Subcutaneous abdominal adipose tissue (tissue), 5 donors: ENCODE measurements at regions not wholly inside any gene's neighbourhood (a gene's known extent, or its start where the extent isn't known, plus 50 kb on each side); places are given as distances from the start of the nearest gene placed in this dataset.

Experiments used
- H3K27ac ChIP-seq: one replicate; pipeline ENCODE4 v1.7.0; 2013; ENCODE audit warnings: low read depth, mild to moderate bottlenecking, inconsistent platforms, low read length, moderate library complexity
- H3K27me3 ChIP-seq, 5 donors: one replicate each; pipeline ENCODE4 v1.7.0; 2013; ENCODE audit warnings: low read length in 5 of 5, inconsistent platforms in 1 of 5; ENCODE audit not compliant: control insufficient read depth in 5 of 5, insufficient read depth in 4 of 5
- H3K36me3 ChIP-seq, 5 donors: one replicate each; pipeline ENCODE4 v1.7.0; 2013; ENCODE audit warnings: low read length in 5 of 5; ENCODE audit not compliant: control insufficient read depth in 5 of 5, insufficient read depth in 5 of 5
- H3K4me1 ChIP-seq, 5 donors: one replicate each; pipeline ENCODE4 v1.7.0; 2013; ENCODE audit warnings: low read length in 5 of 5, mild to moderate bottlenecking in 3 of 5, moderate library complexity in 1 of 5; ENCODE audit not compliant: control insufficient read depth in 5 of 5, insufficient read depth in 5 of 5
- H3K4me3 ChIP-seq, 5 donors: one replicate each; pipeline ENCODE4 v1.7.0; 2013; ENCODE audit warnings: low read length in 5 of 5, low read depth in 1 of 5
- H3K9ac ChIP-seq, 5 donors: one replicate each; pipeline ENCODE4 v1.7.0; 2013; ENCODE audit warnings: low read length in 5 of 5, mild to moderate bottlenecking in 4 of 5, moderate library complexity in 3 of 5
- H3K9me3 ChIP-seq, 5 donors: one replicate each; pipeline ENCODE4 v1.7.0; 2013; ENCODE audit warnings: low read length in 5 of 5; ENCODE audit not compliant: control insufficient read depth in 5 of 5
- donor health status: healthy.
- donor health status: healthy.
- donor health status: healthy.
- donor health status: healthy.
- donor health status: healthy.

- no peak overlapping the region for H3K27ac ChIP-seq
- H3K27me3 ChIP-seq = no peaks in the 10 kb centered on the region
- no peaks in the 10 kb centered on the region for H3K4me1 ChIP-seq
- H3K36me3 ChIP-seq = no peaks in the 10 kb centered on the region
- H3K9me3 ChIP-seq = peaks cover 0 to 14% (median 2%) of the 10 kb centered on the region in 5 donors
- H3K9ac ChIP-seq = no peak overlapping the region
- H3K4me3 ChIP-seq = no peak overlapping the region
These were observed 75.0 kb upstream of the GNPDA2 start for GRCh38 chr4:44801384-44801783.

- Histone ChIP-seq H3K4me3 (no peak overlapping the region), H3K36me3 (no peaks in the 10 kb centered on the region), H3K27ac (no peak overlapping the region), H3K9ac (no peak overlapping the region), H3K4me1 (no peaks in the 10 kb centered on the region), H3K9me3 (no peaks in the 10 kb centered on the region), H3K27me3 (no peaks in the 10 kb centered on the region)
These were observed 65.5 kb upstream of the GNPDA2 start for GRCh38 chr4:44791831-44792230.

DNA sequence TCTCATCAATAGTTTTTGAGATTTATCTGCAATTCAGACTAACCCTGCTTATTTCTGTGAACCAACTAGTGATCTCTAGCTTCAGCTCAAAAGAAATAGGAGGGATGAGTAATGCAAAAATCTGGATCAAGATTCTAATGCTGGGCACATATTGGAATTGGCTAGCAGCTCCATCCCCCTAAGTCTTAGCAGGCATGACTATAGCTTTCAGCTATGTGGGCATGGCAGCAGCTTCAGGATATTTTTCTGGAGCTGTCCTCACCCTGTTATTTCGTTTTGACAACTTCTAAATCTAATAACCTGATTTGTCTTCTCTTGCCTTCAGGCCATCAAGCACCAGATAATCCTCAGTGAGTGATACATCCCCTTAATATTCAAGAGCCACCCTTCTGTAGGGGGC, 50.8 kb upstream of the GNPDA2 start:
- Histone ChIP-seq H3K36me3 (no peaks in the 10 kb centered on the region), H3K9me3 (peaks cover 0 to 19% (median 12%) of the 10 kb centered on the region in 5 donors), H3K27ac (no peak overlapping the region), H3K4me3 (no peak overlapping the region), H3K4me1 (no peaks in the 10 kb centered on the region), H3K9ac (no peak overlapping the region), H3K27me3 (no peaks in the 10 kb centered on the region)
